ENCODE measurements at regions not wholly inside any gene's neighbourhood (a gene's known extent, or its start where the extent isn't known, plus 50 kb on each side); places are given as distances from the start of the nearest gene placed in this dataset.

DNA sequence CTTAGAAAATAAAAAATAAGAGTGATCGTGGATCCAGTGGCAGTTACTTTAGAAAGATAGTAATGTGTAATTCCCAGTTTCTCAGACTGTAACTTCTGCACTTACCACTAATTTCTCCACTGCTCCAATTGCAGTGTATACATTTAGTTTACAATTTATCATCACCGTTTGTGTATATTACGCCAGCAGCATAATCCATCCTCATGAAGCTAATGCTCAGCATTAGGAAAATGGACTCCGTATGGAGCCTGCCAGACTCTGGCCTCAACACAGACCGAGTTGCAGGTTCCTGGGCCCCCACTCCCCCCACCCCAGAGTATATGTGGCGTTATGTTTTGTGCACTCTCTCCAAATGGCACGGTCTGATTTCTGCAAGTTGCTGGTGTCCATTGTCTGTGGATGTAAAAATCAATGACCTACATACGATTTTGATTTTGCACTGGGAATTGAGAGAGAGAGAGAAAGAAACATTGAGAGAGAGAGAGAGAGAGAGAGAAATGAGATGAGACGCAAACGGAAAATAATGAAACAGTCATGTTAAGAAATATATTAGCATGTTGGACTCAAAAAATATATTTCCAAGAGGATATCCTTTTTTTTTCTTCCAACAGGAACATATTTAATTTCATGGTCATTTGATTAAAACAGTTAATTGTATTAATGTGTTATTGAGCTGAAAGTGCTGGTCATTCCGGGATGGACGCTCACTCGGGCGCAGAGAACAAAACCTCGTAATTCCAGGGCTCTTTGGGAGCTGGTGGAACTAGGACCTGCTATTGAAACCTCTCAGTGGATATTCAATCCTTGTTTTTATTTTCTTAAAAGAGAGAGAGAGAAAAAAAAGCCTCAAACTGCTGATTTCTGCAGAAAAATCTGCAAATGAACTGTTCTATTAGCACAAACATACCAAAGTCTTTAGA is 278.8 kb downstream of the TSHZ3 start:
- H2AFZ ChIP-seq (ENCODE audit: low read length) = no peak overlapping the region
- H3K79me2 ChIP-seq (ENCODE audit: low read length) = no peaks in the 10 kb centered on the region
- H3K9me2 ChIP-seq (replicated peaks; ENCODE audit: insufficient read depth, low read length) = no peaks in the 10 kb centered on the region
- no peaks in the 10 kb centered on the region for H3K9me3 ChIP-seq (replicated peaks; ENCODE audit: insufficient read depth, low read length)
- H3K27me3 ChIP-seq (replicated peaks; ENCODE audit: insufficient read depth, low read length) = peaks cover 58% of the 10 kb centered on the region
- no peak overlapping the region for H3K27ac ChIP-seq (ENCODE audit: low read length)
- no peaks in the 10 kb centered on the region for H3K36me3 ChIP-seq (replicated peaks; ENCODE audit: insufficient read depth, low read length)
- H3K4me1 ChIP-seq (ENCODE audit: low read length) = no peaks in the 10 kb centered on the region
- no peak overlapping the region for H3K4me3 ChIP-seq (ENCODE audit: low read length)
- no peaks in the 10 kb centered on the region for H3F3A ChIP-seq (ENCODE audit: insufficient read depth, low read length)
- TF ChIP-seq EZH2 (optimal IDR thresholded peaks at IDR 0.05; ENCODE audit: low read depth, low read length) (no peak), EZH2phosphoT487 (IDR thresholded peaks at IDR 0.05; ENCODE audit: low read length) (no peak)
- TF ChIP-seq, protein P1, sequence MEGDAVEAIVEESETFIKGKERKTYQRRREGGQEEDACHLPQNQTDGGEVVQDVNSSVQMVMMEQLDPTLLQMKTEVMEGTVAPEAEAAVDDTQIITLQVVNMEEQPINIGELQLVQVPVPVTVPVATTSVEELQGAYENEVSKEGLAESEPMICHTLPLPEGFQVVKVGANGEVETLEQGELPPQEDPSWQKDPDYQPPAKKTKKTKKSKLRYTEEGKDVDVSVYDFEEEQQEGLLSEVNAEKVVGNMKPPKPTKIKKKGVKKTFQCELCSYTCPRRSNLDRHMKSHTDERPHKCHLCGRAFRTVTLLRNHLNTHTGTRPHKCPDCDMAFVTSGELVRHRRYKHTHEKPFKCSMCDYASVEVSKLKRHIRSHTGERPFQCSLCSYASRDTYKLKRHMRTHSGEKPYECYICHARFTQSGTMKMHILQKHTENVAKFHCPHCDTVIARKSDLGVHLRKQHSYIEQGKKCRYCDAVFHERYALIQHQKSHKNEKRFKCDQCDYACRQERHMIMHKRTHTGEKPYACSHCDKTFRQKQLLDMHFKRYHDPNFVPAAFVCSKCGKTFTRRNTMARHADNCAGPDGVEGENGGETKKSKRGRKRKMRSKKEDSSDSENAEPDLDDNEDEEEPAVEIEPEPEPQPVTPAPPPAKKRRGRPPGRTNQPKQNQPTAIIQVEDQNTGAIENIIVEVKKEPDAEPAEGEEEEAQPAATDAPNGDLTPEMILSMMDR (IDR thresholded peaks at IDR 0.05; ENCODE audit: low read length) = no peak
- no peaks in the 10 kb centered on the region for H4K20me1 ChIP-seq (ENCODE audit: insufficient read depth, low read length)
- DNase-seq = no peak
- no peak overlapping the region for H3K9ac ChIP-seq (ENCODE audit: low read length)
- no peak overlapping the region for H3K4me2 ChIP-seq (ENCODE audit: low read depth, low read length)

DNA sequence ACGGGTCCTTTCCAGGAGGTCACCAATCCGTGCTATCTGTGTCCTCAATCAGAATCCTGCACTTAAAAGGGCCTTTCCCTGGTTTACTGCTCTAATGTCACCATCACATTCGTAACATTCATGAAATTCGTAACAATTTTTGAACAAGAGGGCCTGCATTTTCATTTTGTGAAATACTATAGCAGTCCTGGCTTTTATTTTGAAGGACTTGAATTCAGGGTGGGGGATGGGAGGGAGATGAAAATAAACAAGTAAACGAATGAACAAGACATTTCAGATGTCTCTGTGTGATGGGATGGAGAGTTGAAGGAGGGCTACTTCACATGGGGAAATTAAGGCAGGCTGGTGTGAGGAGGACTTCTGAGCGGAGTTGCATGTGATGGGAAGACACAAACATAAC is 281.0 kb downstream of the TSHZ3 start:
- no peak overlapping the region for H2AFZ ChIP-seq (ENCODE audit: low read length)
- no peak overlapping the region for H3K9ac ChIP-seq (ENCODE audit: low read length)
- no peak for DNase-seq
- no peak overlapping the region for H3K27ac ChIP-seq (ENCODE audit: low read length)
- no peaks in the 10 kb centered on the region for H3F3A ChIP-seq (ENCODE audit: insufficient read depth, low read length)
- H3K36me3 ChIP-seq (replicated peaks; ENCODE audit: insufficient read depth, low read length) = no peaks in the 10 kb centered on the region
- H3K4me2 ChIP-seq (ENCODE audit: low read depth, low read length) = no peak overlapping the region
- no peak overlapping the region for H3K4me3 ChIP-seq (ENCODE audit: low read length)
- H3K9me3 ChIP-seq (replicated peaks; ENCODE audit: insufficient read depth, low read length) = no peaks in the 10 kb centered on the region
- no peaks in the 10 kb centered on the region for H4K20me1 ChIP-seq (ENCODE audit: insufficient read depth, low read length)
- TF ChIP-seq, protein P1 (IDR thresholded peaks at IDR 0.05; ENCODE audit: low read length) = no peak
- TF ChIP-seq EZH2phosphoT487 (IDR thresholded peaks at IDR 0.05; ENCODE audit: low read length) (no peak), EZH2 (optimal IDR thresholded peaks at IDR 0.05; ENCODE audit: low read depth, low read length) (no peak)
- H3K4me1 ChIP-seq (ENCODE audit: low read length) = no peaks in the 10 kb centered on the region
- H3K79me2 ChIP-seq (ENCODE audit: low read length) = no peaks in the 10 kb centered on the region
- H3K9me2 ChIP-seq (replicated peaks; ENCODE audit: insufficient read depth, low read length) = no peaks in the 10 kb centered on the region
- H3K27me3 ChIP-seq (replicated peaks; ENCODE audit: insufficient read depth, low read length) = peaks cover 45% of the 10 kb centered on the region

DNA sequence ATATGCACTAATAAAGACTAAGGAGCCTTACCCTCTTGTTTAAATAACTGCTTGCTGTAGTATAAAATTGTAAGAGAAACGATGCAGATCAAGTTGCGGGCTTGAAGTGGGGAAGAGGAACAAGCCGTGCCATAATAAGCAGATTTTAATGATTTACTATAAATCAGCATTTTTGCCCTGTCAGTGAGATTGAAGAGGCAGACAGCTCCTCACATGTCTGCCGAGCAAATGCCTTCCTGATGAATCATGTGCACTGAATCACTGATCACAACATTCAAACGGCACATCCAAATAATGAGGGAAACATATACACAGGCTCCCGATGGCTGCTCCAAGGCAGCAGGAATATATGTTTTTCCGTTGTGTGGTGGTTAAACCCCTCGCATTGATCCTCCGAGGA is 282.9 kb downstream of the TSHZ3 start:
- Histone ChIP-seq H3K27ac (ENCODE audit: low read length) (no peak overlapping the region), H3K27me3 (replicated peaks; ENCODE audit: insufficient read depth, low read length) (peaks cover 33% of the 10 kb centered on the region), H3K9me3 (replicated peaks; ENCODE audit: insufficient read depth, low read length) (no peaks in the 10 kb centered on the region), H3F3A (ENCODE audit: insufficient read depth, low read length) (no peaks in the 10 kb centered on the region), H3K4me3 (ENCODE audit: low read length) (no peak overlapping the region), H4K20me1 (ENCODE audit: insufficient read depth, low read length) (no peaks in the 10 kb centered on the region), H3K9ac (ENCODE audit: low read length) (no peak overlapping the region), H3K79me2 (ENCODE audit: low read length) (no peaks in the 10 kb centered on the region), H3K9me2 (replicated peaks; ENCODE audit: insufficient read depth, low read length) (no peaks in the 10 kb centered on the region), H3K4me2 (ENCODE audit: low read depth, low read length) (no peak overlapping the region), H3K4me1 (ENCODE audit: low read length) (no peaks in the 10 kb centered on the region), H2AFZ (ENCODE audit: low read length) (no peak overlapping the region), H3K36me3 (replicated peaks; ENCODE audit: insufficient read depth, low read length) (no peaks in the 10 kb centered on the region)
- DNase-seq = no peak
- TF ChIP-seq, protein P1 (IDR thresholded peaks at IDR 0.05; ENCODE audit: low read length) = no peak
- no peak for TF ChIP-seq EZH2 (optimal IDR thresholded peaks at IDR 0.05; ENCODE audit: low read depth, low read length)

Measured in MM.1S (cell line).